ENCODE measurements at regions not wholly inside any gene's neighbourhood (a gene's known extent, or its start where the extent isn't known, plus 50 kb on each side); places are given as distances from the start of the nearest gene placed in this dataset.
"Not testable (repeated sequence)": the region's sequence is repeated elsewhere in the genome, so short reads cannot be mapped to it uniquely, and the experiment has no call there.

DNA sequence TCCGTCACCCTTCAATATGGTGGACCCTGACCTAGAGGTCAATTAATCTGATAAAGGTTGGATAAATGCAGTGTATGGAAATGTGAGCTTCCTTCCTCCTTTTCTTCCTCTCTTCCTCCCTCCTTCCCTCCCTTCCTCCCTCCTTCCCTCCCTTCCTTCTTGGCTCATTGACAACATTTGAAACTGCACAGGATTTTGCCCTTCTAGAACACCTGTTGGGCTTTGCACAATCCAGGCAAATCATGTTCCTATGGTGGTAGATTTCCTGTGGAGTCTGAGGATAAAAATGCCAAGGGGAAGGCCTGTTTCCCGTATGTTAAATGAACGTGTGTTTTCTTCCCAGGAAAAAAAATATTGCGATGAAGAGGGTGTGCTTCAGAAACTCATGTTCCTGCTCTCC lies 642.8 kb downstream of the EPM2A start:
- DNase-seq: no peak

DNA sequence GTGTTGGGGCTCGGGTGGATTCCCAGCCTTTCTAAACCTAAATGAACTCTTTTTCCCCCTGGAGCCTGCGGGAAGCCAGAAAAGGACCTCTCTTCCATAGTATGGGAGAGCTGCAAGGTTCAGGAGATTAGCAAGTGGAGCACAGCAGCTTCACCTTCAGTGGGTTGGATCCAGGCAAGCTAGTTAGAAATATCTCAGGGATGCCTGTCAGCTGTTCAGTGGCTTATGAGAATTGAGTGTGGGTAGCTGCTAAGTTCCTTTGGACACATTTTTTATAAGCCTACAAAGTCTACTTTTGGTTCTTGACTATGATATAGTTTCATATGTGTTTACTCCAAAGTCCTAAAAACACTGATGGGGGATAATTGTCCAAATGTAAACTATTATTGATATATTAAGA lies 642.1 kb downstream of the EPM2A start:
- DNase-seq: no peak

GRCh38 chr6:145096846-145097245 lies 638.5 kb downstream of the EPM2A start:
- no peak for DNase-seq

DNA sequence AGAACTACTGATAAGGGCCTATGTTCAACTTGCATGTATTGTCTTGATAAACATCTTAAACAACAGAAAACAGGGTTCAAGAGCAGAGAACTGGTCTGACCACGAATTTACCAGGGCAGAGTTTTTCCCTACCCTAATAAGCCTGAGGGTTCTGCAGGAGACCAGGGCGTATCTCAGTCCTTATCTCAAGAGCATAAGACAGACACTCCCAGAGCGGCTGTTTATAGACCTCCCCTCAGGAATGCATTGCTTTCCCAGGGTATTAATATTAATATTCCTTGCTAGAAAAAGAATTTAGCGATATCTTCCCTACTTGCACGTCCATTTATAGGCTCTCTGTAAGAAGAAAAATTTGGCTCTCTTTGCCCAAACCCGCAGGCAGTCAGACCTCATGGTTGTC lies 637.2 kb downstream of the EPM2A start:
- not testable (repeated sequence) for DNase-seq

GRCh38 chr6:145099713-145100112 lies 635.6 kb downstream of the EPM2A start:
- no peak for DNase-seq

DNA sequence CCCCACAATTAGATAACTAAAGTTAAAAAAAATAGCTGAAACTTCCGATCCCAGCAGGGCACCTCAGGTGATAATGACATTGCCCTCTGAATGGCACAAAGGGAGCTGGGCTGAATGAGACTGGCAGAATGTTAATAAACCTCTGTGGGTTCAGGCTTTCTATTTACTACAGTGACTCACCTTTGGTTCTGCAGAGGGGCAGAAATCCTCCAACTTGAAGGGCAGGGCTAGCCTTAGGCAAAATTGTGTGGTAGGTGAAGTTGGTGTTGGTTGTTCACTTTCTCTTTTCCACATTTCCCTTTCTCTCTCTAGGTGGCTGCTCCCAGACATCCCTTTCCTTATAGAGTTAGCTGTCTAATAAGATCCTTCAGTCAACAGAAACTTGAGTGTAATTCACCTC lies 625.2 kb downstream of the EPM2A start:
- DNase-seq: no peak

DNA sequence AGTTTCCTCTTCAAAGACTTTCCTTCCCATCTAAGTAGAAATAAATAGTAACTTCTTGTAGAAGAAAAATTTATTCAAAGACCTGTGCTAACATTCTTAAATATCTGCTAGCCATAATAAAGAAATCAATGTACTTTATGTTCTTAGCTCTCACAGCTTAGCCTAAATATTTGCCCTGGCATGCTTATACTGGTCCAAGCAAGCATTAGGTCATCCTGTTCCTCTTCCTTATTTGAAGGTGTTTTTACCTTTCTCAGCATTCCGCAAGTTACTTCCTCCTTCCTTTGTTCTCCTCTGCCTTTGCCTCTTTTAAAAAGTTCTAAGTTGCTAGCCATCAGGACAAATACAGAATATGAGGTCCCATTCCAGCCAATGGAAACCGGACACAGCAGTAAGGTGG lies 623.9 kb downstream of the EPM2A start:
- DNase-seq: not testable (repeated sequence)

- DNase-seq: no peak
Measured at GRCh38 chr6:145112711-145113148, 622.6 kb downstream of the EPM2A start.

- DNase-seq: no peak
Measured at GRCh38 chr6:145115638-145116037, 619.7 kb downstream of the EPM2A start.

- DNase-seq: no peak
Measured at GRCh38 chr6:145116591-145117178, 618.6 kb downstream of the EPM2A start.

DNA sequence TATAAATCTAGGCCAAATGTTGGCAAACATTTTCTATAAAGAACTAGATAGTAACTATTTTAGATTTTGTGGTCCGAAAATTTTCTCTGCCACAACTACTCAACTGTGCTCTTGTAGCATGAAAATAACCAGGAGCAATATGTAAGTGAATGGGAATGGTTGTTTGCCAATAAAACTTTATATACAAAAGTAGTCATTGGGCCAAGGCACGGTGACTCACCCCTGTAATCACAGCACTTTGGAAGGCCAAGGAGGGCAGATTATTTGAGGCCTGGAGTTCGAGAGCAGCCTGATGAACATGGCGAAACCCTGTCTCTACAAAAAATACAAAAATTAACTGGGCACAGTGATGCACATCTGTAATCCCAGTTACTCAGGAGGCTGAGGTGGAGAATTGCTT lies 617.1 kb downstream of the EPM2A start:
- no peak for DNase-seq

DNA sequence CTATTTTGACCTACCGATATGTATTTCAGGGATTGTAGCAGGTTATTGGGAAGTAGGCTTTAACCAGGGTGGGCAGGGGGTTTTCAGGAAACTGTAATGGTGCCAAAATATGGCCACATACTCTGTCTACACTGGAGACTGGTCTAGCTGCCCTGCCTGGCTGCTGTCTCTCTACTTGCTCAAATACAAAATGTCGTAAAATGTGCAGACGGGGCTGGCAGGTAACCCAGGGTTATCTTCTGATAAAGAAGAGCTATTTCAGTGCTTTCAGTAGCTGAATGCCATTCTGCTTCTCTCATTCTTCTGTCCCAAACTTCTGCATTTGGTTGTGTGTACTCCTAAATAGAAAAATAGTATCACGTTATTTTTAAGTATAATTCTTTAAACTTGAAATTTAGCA lies 616.2 kb downstream of the EPM2A start:
- no peak for DNase-seq

GRCh38 chr6:145132709-145133108 lies 602.6 kb downstream of the EPM2A start:
- DNase-seq: no peak

GRCh38 chr6:145135702-145136101 lies 599.6 kb downstream of the EPM2A start:
- no peak for DNase-seq

GRCh38 chr6:145137425-145137824 lies 597.9 kb downstream of the EPM2A start:
- DNase-seq: no peak

GRCh38 chr6:145138469-145139139 lies 596.7 kb downstream of the EPM2A start:
- DNase-seq: no peak

DNA sequence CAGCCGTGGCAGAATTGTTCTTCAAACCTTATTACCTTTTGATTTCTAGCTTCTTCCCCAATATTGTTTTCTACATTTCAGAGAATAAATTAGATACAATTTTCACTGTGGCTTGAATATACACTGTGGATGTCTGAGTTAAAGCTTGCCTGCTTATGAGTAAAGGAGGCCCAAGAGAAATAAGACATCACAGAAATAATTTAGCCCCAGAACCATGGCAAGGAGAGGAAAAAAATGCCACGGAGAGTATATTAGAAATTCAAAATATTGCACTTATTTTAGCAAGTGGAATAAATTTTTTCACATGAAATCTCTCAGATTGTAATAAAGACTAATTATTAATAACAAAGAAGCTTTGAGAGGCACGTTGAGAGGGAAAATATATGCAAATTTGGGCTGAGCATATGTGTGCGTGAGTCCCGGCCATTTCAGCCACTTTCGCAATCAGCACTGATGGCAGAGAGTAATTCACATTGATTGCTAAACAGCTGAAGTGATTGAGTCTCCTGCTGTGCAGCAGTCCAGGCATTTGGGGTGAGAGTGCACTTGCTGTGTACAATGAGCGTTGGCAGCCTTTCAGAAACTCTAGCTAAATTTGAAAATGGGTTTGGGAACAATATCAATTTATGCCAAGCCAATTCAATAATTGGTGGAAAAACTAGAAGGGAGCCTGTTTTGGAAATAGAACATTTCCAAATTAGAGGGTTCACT lies 596.0 kb downstream of the EPM2A start:
- DNase-seq: no peak

- DNase-seq: no peak
Measured at GRCh38 chr6:145139895-145140294, 595.4 kb downstream of the EPM2A start.

GRCh38 chr6:145141572-145141971 lies 593.7 kb downstream of the EPM2A start:
- DNase-seq: no peak

- no peak for DNase-seq
Measured at GRCh38 chr6:145142958-145143357, 592.4 kb downstream of the EPM2A start.

DNA sequence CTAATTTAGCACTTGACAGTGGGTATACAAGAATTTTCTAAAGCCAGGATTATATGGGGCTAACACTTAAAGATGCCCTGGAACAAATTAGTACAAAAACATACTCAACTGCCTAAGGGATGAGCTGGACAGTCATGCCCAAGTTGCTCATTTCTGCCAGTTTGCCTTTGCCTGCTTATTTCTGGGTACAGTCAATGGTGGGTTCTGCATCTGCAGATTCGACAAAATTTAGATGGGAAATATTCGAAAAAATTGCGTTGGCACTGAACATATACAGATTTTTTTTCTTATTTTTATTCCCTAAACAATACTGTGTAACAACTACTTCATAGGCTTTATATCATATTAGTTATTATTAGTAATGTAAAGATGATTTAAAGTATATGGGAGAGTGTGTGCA lies 591.9 kb downstream of the EPM2A start:
- DNase-seq: no peak

DNA sequence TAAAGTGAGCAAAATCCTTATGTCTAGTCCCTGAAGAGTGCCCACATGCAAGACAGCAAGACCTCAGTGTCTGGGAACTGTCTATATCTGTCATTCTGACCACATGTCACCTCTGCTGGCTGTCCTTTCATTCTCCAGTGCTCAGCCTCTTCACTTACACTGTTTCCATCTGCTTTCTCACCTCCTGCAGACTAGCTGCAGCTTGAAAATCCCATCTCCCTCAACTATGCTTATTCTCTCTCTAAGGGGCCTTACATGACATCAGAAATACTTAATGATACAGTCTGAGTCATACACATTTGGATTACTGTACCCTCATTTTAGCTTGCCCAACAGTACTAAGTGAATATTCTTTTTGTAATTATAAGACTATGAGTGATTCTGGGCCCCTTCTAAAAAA lies 587.8 kb downstream of the EPM2A start:
- no peak for DNase-seq

DNA sequence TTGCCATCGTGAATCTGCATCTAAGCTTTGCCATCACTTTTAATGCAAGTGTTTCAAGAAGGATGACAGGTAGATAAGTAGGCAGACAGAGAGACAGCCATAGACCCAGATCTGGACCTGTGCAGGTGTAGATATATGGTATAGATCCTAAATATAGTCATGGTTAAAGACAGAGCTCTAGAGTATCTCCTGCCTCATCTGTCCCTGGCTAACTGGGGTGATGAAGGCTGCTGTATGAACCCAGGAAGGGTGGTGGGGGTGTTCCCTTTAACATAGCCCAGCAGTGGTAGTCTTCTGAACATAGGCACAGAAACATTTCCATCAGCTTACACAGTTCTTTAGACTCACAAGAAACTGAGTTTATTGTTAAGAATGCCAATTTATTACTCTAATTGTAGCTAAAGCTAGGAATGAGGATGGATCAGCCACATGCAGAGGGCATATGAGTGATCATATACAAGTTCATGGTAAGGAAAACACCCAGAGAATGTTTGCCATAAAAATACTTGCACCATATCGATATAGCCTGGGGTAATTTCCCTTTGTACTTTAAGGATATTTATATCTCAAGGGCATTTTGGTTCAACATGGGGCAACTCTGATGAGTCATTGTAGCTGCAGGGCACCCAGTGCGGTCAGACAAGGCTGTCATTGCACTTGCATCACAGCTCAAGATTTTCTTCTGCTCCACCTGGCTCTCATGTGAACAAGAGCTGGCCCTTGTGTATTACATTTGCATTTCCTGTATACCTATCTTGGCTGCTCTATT lies 587.2 kb downstream of the EPM2A start:
- no peak for DNase-seq

- no peak for DNase-seq
Measured at GRCh38 chr6:145148776-145149175, 586.5 kb downstream of the EPM2A start.

Measured in activated CD4-positive, alpha-beta T cell treated with anti-CD3 and anti-CD28 coated beads, Interleukin-2, amount 50 U/mL, for 1 hour (primary cell).